ENCODE measurements at regions not wholly inside any gene's neighbourhood (a gene's known extent, or its start where the extent isn't known, plus 50 kb on each side); places are given as distances from the start of the nearest gene placed in this dataset.

GRCh38 chr4:23085249-23085568 lies 392.5 kb downstream of the GBA3 start:
- H3F3A ChIP-seq (ENCODE audit: insufficient read depth, low read length, poor library complexity, severe bottlenecking): no peaks in the 10 kb centered on the region
- no peak overlapping the region for H3K4me2 ChIP-seq (ENCODE audit: low read length)
- H3K4me3 ChIP-seq (ENCODE audit: low read length): no peak overlapping the region
- TF ChIP-seq REST (IDR thresholded peaks at IDR 0.05; ENCODE audit: borderline replicate concordance) (no peak), EZH2 (IDR thresholded peaks at IDR 0.05; ENCODE audit: borderline replicate concordance, insufficient read depth, low read length, poor library complexity, severe bottlenecking) (no peak), MXI1 (conservative IDR thresholded peaks at IDR 0.05; ENCODE audit: poor library complexity, severe bottlenecking) (no peak), TAF1 (IDR thresholded peaks at IDR 0.05; ENCODE audit: low read depth) (no peak), CTCF (IDR thresholded peaks at IDR 0.05; ENCODE audit: poor library complexity, severe bottlenecking) (no peak), SMC3 (conservative IDR thresholded peaks at IDR 0.05; ENCODE audit: poor library complexity) (no peak), RAD21 (conservative IDR thresholded peaks at IDR 0.05) (no peak), POLR2AphosphoS5 (IDR thresholded peaks at IDR 0.05) (no peak), EP300 (conservative IDR thresholded peaks at IDR 0.05; ENCODE audit: poor library complexity, severe bottlenecking) (no peak)
- no peaks in the 10 kb centered on the region for H3K36me3 ChIP-seq (ENCODE audit: insufficient read depth, low read length)
- H4K20me1 ChIP-seq (ENCODE audit: insufficient read depth): no peaks in the 10 kb centered on the region
- no peak overlapping the region for H2AFZ ChIP-seq (ENCODE audit: low read depth, low read length)
- H3K9ac ChIP-seq (ENCODE audit: low read length): no peak overlapping the region
- H3K79me2 ChIP-seq (replicated peaks; ENCODE audit: insufficient read depth, low read length): no peaks in the 10 kb centered on the region
- no peak overlapping the region for H3K27ac ChIP-seq (ENCODE audit: low read length)
- no peaks in the 10 kb centered on the region for H3K9me2 ChIP-seq (ENCODE audit: insufficient read depth, low read length)
- H3K27me3 ChIP-seq (ENCODE audit: insufficient read depth, low read depth, low read length): no peaks in the 10 kb centered on the region
- H3K9me3 ChIP-seq (ENCODE audit: low read length): no peaks in the 10 kb centered on the region

GRCh38 chr4:23084559-23085248 lies 392.0 kb downstream of the GBA3 start:
- no peak overlapping the region for H3K4me2 ChIP-seq (ENCODE audit: low read length)
- no peaks in the 10 kb centered on the region for H4K20me1 ChIP-seq (ENCODE audit: insufficient read depth)
- H3K9me2 ChIP-seq (ENCODE audit: insufficient read depth, low read length): no peaks in the 10 kb centered on the region
- no peaks in the 10 kb centered on the region for H3K9me3 ChIP-seq (ENCODE audit: low read length)
- no peak overlapping the region for H3K9ac ChIP-seq (ENCODE audit: low read length)
- no peaks in the 10 kb centered on the region for H3F3A ChIP-seq (ENCODE audit: insufficient read depth, low read length, poor library complexity, severe bottlenecking)
- TF ChIP-seq SMC3 (conservative IDR thresholded peaks at IDR 0.05; ENCODE audit: poor library complexity) (no peak), RAD21 (conservative IDR thresholded peaks at IDR 0.05) (no peak), EZH2 (IDR thresholded peaks at IDR 0.05; ENCODE audit: borderline replicate concordance, insufficient read depth, low read length, poor library complexity, severe bottlenecking) (no peak), POLR2AphosphoS5 (IDR thresholded peaks at IDR 0.05) (no peak), TAF1 (IDR thresholded peaks at IDR 0.05; ENCODE audit: low read depth) (no peak), EP300 (conservative IDR thresholded peaks at IDR 0.05; ENCODE audit: poor library complexity, severe bottlenecking) (no peak), CTCF (IDR thresholded peaks at IDR 0.05; ENCODE audit: poor library complexity, severe bottlenecking) (no peak), REST (IDR thresholded peaks at IDR 0.05; ENCODE audit: borderline replicate concordance) (no peak), MXI1 (conservative IDR thresholded peaks at IDR 0.05; ENCODE audit: poor library complexity, severe bottlenecking) (no peak)
- no peaks in the 10 kb centered on the region for H3K36me3 ChIP-seq (ENCODE audit: insufficient read depth, low read length)
- H3K27ac ChIP-seq (ENCODE audit: low read length): no peak overlapping the region
- H2AFZ ChIP-seq (ENCODE audit: low read depth, low read length): no peak overlapping the region
- no peaks in the 10 kb centered on the region for H3K79me2 ChIP-seq (replicated peaks; ENCODE audit: insufficient read depth, low read length)
- H3K27me3 ChIP-seq (ENCODE audit: insufficient read depth, low read depth, low read length): no peaks in the 10 kb centered on the region
- H3K4me3 ChIP-seq (ENCODE audit: low read length): no peak overlapping the region

All from neural cell (in vitro differentiated cells).